Hematopoietic multipotent progenitor cell treated with erythropoietin and hydrocortisone succinate and interleukin-3 and kit ligand, for 15 days (in vitro differentiated cells): ENCODE measurements at regions not wholly inside any gene's neighbourhood (a gene's known extent, or its start where the extent isn't known, plus 50 kb on each side); places are given as distances from the start of the nearest gene placed in this dataset.
"Not testable (repeated sequence)": the region's sequence is repeated elsewhere in the genome, so short reads cannot be mapped to it uniquely, and the experiment has no call there.

Experiments
- DNase-seq: peaks from one replicate; pipeline ENCODE4 v3.0.0-alpha.2; 2015; ENCODE audit warnings: low spot score

DNA sequence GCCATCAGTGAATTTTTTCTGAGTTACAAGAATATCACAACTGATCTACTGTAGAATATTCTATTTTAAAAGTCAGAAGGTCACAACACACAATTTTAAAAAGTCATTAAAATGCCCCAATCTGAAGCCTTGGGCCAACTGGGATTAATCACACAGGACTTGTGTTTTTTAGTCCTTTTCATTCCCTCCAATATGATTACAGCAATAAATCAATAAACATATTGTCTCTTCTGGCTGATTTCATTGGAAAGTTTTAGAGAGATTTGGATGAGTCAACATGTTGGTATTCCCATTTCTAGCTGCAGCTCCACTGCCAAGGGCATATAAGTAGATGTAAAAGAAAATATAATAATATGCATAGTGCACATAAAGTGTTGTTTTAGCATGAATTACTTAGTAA is 85.8 kb downstream of the NIBAN1 start:
- DNase-seq: no peak

DNA sequence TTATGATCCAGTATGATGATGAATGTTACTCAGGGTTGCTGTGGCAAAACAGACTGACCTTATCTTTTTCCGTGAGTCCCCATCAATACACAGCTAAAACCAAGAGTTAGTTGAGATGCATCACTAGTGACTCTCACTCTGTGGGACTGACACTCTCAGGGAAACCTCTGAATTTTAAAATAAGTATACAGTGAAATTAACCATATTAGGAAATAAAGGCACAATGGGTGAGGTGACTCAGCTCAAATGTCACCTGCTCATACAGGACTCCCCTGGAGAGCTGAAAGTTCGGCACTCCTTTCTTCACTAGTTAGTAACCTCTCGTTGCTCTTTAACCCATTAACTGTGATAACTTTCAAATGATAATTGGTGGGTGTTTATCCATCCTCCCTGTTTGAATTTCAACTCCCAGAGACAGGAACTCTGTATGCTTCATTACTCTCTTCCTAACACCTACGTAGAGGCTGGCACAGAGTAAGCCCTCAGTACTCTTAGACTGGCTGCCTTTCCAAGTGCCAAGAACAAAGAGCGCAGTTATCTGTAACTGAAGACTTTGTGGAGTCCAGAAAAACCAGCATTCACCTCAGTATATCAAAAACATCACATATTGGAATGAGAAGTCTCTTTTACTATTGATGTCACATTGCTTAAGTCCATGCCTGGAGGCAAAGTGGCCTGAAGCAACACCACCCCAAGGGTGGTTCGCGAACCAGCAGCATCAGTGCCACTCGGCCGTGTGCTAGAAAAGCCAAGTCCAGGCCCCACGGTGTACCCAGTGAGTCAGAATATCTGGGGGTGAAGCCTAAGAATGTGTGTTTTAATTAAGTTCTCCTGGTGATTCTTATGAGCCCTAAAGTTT is 91.1 kb downstream of the NIBAN1 start:
- DNase-seq: no peak

DNA sequence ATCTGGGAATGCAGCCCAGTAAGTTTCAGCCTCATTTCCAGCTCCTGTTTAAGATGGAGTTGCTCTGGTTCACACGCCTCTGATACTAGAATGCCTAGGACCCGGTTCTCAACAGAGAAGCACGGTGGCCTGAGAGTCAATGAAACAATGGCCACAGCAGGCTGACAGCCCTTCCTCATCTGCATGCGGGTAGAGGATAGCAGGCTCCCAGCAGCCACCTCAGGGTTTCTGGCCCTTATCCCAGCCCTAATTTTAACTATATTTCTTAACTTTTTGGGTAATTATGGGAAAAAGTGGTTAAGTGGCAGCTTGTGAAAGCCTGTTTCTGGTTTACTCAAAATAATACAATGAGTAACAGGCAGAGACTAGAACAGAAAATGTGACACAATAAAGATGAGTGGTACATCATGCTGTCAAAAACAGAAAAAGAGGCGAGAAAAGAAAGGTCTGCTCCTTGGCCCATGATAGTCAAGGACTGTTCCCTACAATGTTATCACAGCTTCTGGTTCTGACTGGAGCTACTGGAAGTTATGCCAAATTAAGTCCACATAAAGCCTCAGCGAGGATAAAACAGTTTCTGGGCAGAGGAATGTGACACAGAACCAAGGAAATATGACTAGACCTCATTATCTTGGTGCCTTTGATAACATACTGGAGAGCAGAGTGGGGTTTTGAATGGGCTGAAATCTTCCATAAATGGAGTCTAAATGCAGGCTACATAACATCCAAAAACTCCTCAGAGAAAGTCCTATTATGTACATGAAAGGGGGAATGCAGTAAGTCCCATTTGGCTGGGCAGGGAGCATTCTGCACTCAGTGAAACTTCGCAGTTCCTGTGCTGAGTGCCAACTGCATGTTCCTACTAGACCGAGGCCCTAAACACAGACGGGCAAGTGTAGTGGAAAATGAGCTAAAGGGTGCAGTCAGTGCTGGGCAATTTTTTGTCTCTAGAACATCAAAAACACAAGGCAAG is 92.1 kb downstream of the NIBAN1 start:
- no peak for DNase-seq

DNA sequence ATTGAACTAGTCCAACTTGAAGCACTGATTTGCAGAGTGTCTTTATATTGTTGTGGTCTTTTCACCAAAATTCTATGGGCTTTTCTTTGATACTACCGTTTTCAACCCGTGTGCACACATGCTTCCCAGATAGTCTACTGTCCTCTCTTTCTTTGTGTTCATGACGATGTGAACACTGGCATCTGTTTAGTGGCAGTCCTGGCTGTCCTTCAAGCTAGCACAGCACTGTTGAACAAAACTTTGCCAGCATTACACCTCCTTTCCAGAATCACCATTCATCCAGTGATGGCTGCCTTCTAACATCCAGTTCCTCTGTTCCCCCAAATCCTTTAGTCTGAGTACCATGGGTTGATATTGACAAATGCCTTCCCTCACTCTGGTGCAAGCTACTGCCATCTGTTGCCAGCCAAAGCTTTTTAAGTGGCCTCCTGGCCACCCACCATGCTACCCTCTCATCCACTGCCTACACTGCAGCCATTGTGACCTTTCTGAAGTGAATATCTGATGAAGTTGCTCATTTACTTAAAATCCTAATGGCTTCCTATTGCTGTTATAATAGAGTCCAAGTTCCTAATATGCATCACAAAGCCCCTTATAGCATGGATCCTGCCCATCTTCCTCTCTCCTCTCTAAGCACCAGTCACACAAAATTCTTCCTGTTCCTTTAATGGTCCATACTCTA is 94.3 kb downstream of the NIBAN1 start:
- DNase-seq: no peak

DNA sequence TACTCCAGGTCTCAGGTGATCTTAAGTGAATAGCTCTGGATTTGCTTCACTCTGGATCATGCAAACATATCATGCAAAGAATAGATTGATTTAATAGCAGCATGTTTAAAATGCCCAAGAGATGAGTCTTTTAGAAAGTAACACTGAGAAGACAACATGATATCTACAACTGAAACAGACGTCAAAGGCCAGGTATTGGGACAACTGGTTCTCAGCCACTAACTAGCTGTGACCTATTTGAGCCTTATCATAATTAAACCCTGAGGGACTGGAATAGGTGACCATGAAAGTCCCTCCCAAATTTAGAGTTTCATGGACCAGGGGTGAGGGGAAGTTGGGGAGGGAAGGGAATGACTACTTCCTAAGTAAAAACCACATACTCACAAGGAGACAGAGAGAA is 95.7 kb downstream of the NIBAN1 start:
- no peak for DNase-seq

DNA sequence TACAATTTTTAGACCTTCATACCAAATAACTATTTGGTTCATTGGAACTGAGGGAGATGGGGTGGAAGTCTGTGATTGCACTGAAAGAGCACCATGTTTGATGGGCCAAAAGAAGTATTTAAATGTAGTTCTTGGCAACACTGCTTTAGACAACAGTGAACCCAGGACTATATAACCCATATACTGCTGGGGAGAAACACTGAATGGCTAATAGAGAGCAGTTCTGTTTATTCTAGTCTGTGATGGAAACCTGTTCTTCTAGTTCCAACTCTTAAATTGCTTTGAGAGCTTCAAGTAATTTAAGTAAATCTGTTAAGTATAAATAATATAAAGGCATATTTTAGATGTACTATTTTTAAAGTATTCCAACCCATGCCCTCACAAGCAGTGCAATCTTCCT is 96.3 kb downstream of the NIBAN1 start:
- no peak for DNase-seq

DNA sequence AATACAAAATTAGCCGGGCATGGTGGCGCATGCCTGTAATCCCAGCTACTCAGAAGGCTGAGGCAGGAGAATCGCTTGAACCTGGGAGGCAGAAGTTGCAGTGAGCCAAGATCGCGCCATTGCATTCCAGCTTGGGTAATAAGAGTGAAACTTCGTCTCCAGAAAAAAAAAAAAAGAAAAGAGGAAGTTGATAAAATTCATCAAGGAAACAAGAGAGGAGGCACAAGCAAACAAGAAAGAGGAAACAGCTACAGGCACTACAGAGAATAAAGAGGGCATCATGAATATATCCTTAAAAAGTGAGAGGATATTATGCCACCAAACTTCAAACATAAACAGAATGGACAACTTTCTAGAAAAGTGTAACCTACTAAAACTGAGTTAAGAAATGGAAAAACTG is 98.3 kb downstream of the NIBAN1 start:
- not testable (repeated sequence) for DNase-seq

DNA sequence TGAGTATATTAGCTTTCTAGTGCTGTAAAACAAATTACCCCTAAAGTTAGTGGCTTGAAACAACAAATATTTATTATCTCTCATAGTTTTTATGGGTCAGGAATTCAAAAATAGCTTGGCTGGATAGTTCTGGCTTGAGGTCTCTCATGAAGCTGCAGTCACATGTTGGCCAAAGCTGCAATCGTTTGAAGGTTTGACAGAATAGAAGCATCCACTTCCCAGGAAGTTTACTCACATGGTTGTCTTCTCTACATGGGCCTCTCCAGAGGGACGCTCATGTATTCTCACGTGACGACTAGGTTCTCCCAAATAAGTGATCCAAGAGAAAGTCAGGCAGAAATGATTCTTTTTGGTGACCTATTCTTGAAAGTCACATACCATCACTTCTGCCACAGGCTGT is 99.1 kb downstream of the NIBAN1 start:
- DNase-seq: no peak

DNA sequence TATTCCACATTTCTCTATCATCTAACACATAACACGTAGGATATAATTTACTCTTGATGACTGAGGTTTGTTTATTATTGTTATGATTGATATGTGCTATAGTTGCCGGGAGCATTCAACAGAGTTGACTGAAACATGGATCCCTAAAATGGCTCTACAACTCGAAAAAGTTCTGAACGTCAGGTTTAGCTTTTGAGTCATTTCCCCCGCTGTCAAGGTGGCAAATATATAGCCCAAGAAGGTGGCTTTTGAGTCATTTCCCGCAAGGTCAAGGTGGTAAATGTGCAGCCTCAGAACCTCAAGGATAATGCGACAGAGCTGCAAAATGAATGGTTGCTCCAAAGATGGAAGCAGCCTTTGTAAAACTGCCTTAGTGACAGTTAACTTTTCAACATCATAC is 104.0 kb downstream of the NIBAN1 start:
- DNase-seq: no peak

DNA sequence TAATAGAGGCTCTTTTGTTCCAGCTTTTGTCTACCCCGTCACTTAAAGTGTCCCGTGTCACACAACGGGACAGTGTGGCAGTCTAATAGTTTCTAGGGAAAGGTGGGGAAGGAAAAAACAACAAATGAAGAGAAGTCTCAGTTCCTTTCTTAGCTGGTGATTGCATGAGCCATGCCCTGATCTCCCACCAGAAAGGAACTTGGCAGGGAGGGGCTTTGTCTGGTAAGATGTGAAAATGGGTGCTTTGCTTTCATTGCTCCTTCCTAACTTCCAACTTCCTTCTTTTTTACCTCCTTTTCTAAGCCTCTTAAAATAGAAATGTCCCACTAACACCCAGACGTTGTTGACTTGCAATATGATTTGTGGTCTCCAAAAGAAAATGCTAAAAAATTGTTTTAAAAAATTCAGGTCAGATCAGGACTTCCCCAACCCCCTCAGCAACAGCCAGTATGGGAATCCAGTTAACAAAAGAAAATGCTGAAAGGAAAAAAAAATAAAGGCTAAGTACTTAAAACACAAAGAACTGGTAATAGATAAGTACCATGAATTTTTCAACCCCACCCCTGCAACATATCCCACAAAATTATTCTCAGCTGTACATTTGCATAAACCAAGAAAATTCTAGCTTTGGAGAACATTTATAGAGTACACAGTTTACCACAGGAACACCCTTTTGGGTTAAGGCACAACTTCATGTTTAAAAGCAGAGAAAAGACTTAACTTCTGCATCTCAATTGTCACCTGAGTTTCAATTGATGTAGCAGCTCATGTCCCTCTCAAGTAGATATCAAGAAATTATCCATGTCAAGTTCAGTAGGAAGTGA is 106.2 kb downstream of the NIBAN1 start:
- no peak for DNase-seq

DNA sequence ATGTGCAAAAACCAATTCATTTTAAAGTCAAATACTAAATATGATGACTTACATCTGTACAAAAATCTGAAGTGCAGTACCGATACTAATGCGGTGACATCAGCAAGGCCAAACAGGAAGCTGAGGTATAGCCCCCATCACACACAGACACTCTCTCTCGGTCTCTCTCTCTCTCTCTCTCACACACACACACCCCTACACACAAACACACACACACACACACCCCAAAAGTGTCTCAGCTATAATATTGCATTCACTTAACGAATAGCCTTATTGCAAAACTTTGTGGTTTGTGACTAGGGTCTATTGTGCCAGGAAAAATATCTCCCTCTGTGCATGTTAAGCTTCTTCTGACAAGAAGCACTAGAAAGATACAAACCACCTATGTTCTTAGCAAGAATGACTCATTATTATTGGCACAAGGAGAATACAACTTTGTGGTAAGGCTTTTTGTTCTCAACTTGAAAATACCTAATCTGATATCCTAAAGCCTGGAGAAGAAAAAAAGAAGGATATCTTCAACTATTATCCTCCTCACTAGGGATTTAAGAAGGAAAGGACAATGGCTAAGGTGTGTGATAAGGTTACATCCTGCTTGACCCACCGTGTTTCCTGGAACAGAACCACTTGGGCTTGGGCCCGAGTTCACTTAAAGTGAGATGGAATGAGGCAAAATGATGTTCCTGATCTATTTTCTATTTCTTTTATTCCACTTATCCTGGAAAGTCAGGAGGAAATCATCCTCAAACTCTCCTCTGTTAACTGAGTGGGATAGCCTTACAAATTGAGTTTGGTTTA is 107.1 kb downstream of the NIBAN1 start:
- no peak for DNase-seq

DNA sequence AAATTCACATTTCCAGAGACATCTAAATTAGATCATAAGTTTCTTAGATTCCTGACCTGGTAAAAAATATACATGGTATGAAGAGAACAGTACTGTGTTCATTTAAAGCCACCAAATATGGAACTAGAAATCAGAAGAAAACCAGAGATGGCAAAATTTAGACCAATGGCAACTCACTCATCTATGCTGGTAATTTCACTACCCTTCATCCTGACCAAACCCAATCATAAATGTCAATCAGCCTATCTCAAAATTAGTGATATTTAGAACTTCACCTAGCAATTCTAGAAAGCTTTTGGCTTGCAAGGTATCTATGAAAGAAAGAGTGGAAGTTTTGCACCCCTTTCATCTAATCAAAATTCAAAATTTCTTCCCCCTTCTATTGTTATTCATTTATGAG is 107.7 kb downstream of the NIBAN1 start:
- no peak for DNase-seq

DNA sequence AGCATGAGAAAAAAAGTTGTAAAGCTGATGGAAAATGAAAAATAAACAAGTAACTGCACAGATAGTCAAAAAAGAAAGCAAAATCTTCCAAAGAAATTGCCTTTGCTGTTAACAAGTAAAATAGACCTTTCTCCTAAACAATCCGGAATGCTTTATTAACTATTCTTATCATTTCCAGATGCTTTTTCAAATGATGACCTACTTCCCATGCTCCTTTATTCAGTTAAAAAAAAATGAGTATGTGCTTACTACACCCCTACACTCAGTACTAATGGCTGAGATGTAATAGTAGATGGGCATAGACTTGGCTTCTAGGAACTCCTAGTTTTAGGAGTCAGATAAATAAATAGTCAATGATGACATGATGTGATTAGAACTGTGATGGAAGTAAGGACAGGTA is 108.5 kb downstream of the NIBAN1 start:
- no peak for DNase-seq

DNA sequence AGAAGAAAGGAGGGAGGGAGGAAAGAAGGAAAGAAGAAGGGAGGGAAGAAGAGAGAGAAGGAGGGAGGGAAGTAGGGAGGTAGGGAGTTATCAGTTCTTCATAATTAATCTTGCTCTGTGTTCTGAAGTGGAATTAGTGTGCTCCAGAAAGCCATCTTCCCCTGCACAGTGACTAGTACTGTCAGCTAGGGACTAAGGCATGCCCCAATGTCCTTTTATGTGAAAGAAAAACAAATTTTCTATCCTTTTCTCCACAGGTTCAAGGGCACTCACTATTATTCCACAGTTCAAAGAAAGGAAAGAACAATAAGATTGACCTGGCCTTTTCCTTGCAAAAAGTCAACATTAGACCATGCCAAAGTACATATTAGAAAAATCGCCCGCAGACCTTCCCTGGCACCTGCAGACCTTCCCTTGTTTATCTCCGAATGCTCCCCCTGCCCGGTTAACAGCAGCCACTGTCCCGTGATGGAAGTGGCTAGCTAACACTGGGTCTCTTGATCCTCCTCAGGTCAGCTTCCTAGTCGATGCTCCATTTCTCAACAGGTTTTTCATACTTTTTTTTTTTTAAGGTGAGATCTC is 107.2 kb upstream of the EDEM3 start:
- DNase-seq: no peak

DNA sequence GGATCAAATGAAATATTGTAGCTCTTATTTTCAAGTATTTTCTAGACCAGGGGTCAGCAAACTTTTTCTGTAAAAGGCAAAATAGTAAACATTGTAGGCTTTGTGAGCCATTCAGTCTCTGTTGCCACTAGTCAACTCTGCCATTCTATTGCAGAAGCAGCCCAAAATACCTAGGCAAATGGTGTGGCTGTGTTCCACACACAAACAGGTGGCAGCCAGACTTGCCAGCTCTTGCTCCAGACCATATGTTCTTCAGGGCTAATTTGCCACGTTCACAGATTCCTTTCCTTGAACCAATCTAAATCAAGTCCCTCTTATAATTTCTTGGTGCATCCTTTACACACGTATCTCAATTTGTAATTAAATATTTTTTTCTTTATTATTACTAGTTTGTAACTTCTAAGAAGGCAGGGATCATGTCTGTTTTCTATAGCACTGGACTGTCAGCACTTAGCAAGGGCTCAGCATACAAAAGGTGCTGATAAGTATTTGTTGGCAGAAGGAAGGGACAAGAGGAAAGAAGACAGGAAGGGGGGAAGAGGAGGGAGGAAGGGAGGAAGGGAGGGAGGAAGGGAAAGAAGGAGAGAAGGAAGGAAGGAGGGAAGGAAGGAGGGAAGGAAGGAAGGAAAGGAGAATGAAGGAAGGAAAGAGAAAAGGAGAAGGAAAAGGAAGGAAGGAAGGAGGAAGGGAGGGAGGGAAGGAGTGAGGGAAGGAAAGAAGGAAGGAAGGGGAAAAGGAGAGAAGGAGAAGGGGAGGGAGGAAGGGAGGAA is 106.5 kb upstream of the EDEM3 start:
- DNase-seq: no peak

DNA sequence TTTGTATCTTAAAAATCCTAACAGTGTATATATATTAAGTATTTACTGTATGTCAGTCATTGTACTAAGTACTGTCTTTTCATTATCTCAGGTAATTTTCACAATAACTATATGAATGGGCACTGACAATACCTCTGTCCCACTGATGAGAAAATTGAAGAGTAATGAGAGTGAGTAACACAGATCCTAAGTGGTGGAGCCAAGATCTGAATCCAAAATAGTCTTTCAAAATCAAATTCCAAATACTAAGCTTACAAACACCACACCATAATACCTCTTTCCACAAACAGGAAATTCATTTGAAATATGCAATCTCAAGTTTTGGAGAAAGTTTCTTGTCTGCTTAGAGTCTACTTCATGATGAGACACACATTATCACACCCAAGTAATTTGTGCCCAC is 105.9 kb upstream of the EDEM3 start:
- no peak for DNase-seq

DNA sequence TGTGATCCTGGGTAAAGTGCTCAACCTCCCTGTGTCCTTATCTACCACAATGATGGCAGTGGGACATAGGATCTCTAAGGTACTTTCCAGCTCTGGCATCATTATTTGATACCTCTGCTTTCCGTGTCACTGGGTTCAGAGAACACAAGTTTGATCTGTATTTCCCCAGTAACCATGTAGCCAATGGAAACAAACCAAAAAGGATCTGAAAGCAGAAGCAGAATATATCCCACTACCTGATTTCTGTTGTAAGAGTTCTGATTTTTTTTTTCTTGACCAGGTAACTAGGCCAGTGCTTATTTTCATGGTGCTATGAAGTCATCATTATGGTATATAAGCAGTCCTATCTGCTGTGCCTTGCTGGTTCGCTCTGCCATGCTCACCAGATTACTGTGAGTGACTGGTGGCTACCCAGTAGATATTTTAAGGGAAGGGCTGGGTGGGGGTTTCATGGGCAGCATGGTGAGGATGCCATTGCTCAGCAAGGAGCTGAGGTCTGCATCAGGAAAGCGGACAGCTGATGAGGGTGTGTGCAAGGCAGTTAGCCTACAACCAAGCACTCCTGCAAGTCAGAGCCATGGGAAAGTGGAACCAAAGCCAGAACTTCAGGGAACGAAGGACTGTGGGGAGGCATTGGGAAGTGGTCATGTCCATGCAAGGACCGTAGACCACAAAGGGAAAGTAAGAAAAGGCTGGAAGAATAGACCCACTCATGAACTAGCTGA is 104.9 kb upstream of the EDEM3 start:
- no peak for DNase-seq

DNA sequence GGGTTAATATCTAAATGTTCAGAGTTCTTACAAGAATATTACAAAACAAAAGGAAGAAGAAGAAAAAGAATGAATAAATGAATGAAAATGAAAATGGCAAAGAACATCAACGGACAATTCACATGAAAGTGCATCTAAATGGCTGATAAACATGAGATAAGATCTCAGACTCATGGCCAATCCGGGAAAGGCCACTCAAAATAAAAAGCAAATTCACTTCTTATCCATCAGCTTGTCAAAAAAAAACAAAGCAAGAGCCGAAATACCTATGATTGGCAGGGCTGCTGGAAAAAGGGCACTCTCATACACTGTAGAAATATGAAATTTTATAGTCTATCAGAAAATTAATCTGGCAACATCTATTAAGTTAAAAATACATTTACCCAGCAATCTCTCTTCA is 103.6 kb upstream of the EDEM3 start:
- DNase-seq: no peak
